Stomach smooth muscle (tissue), 2 donors: ENCODE measurements at regions not wholly inside any gene's neighbourhood (a gene's known extent, or its start where the extent isn't known, plus 50 kb on each side); places are given as distances from the start of the nearest gene placed in this dataset.

Experiments
- H3K27ac ChIP-seq: one replicate; pipeline ENCODE4 v1.7.0; 2013; ENCODE audit warnings: mild to moderate bottlenecking, low read length, inconsistent platforms
- H3K27me3 ChIP-seq, 2 donors: one replicate each; pipeline ENCODE4 v1.7.0; 2013; ENCODE audit warnings: low read length in 2 of 2; ENCODE audit not compliant: insufficient read depth in 2 of 2, control insufficient read depth in 1 of 2
- H3K36me3 ChIP-seq, 2 donors: one replicate each; pipeline ENCODE4 v1.7.0; 2013; ENCODE audit warnings: low read length in 2 of 2; ENCODE audit not compliant: control insufficient read depth in 2 of 2, insufficient read depth in 2 of 2
- H3K4me1 ChIP-seq: one replicate; pipeline ENCODE4 v1.7.0; 2013; ENCODE audit warnings: low read length; ENCODE audit not compliant: control insufficient read depth, insufficient read depth
- H3K4me3 ChIP-seq, 2 donors: one replicate each; pipeline ENCODE4 v1.7.0; 2013; ENCODE audit warnings: low read length in 2 of 2
- H3K9ac ChIP-seq, 2 donors: one replicate each; pipeline ENCODE4 v1.7.0; 2013; ENCODE audit warnings: low read length in 2 of 2, mild to moderate bottlenecking in 1 of 2
- H3K9me3 ChIP-seq, 2 donors: one replicate each; pipeline ENCODE4 v1.7.0; 2013; ENCODE audit warnings: low read length in 2 of 2; ENCODE audit not compliant: control insufficient read depth in 2 of 2
- donor health status: healthy.
- donor health status: Pancreatic carcinoma.

DNA sequence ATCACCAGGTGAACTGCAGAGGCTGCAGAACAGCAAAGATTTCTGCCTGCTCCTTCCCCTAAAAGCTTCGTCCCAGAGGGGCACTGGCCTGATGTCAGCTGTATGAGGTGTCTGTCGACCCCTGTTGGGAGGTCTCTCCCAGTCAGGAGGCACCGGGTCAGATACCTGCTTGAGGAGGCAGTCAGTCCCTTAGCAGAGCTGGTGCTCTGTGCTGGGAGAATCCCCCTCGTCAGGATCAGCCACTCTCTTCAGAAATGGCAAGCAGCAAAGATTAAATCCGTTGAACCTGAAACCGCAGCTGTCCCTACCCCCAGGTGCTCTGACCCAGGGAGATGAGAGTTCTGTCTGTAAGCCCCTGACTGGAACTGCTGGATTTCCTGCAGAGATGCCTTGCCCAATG is 1166.3 kb upstream of the ADGRL3 start:
- no peak overlapping the region for H3K27ac ChIP-seq
- no peaks in the 10 kb centered on the region for H3K36me3 ChIP-seq
- no peaks in the 10 kb centered on the region for H3K9me3 ChIP-seq
- no peak overlapping the region for H3K4me3 ChIP-seq
- no peak overlapping the region for H3K9ac ChIP-seq
- H3K27me3 ChIP-seq: no peaks in the 10 kb centered on the region
- H3K4me1 ChIP-seq: no peaks in the 10 kb centered on the region

- Histone ChIP-seq H3K4me3 (no peak overlapping the region), H3K27me3 (no peaks in the 10 kb centered on the region), H3K9ac (no peak overlapping the region), H3K27ac (no peak overlapping the region), H3K36me3 (no peaks in the 10 kb centered on the region), H3K9me3 (no peaks in the 10 kb centered on the region), H3K4me1 (no peaks in the 10 kb centered on the region)
These were observed 1165.8 kb upstream of the ADGRL3 start for GRCh38 chr4:60034361-60034760.

DNA sequence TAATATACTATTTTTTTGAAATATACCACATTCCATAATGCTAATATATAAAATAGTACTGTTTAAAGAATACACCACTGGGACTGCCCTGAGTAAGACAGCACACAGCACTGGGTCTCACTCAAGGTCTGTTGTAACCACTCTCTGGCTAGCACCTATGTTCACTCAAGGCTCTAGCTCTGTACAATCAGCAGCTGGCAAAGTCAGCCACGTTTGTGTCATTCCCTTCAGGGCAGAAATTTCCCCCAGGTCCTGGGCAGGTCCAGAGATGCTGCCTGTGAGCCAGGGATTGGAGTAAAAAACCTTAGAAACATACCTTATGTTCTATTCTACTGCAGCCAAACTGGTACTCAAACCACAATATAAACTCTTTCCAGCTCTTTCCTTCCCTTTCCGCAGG is 1160.2 kb upstream of the ADGRL3 start:
- Histone ChIP-seq H3K4me1 (no peaks in the 10 kb centered on the region), H3K36me3 (no peaks in the 10 kb centered on the region), H3K4me3 (no peak overlapping the region), H3K27ac (no peak overlapping the region), H3K9ac (no peak overlapping the region), H3K9me3 (no peaks in the 10 kb centered on the region), H3K27me3 (no peaks in the 10 kb centered on the region)

- Histone ChIP-seq H3K4me1 (no peaks in the 10 kb centered on the region), H3K27me3 (no peaks in the 10 kb centered on the region), H3K9me3 (no peaks in the 10 kb centered on the region), H3K27ac (no peak overlapping the region), H3K4me3 (no peak overlapping the region), H3K36me3 (no peaks in the 10 kb centered on the region), H3K9ac (no peak overlapping the region)
These were observed 1157.9 kb upstream of the ADGRL3 start for GRCh38 chr4:60042231-60042652.

- Histone ChIP-seq H3K4me1 (no peaks in the 10 kb centered on the region), H3K36me3 (no peaks in the 10 kb centered on the region), H3K4me3 (no peak overlapping the region), H3K9me3 (no peaks in the 10 kb centered on the region), H3K9ac (no peak overlapping the region), H3K27me3 (no peaks in the 10 kb centered on the region), H3K27ac (no peak overlapping the region)
These were observed 1157.2 kb upstream of the ADGRL3 start for GRCh38 chr4:60042941-60043340.

GRCh38 chr4:60078984-60079383 is 1121.1 kb upstream of the ADGRL3 start:
- H3K27ac ChIP-seq: no peak overlapping the region
- H3K9ac ChIP-seq: no peak overlapping the region
- H3K4me3 ChIP-seq: no peak overlapping the region
- no peaks in the 10 kb centered on the region for H3K27me3 ChIP-seq
- H3K4me1 ChIP-seq: no peaks in the 10 kb centered on the region
- H3K9me3 ChIP-seq: no peaks in the 10 kb centered on the region
- no peaks in the 10 kb centered on the region for H3K36me3 ChIP-seq

DNA sequence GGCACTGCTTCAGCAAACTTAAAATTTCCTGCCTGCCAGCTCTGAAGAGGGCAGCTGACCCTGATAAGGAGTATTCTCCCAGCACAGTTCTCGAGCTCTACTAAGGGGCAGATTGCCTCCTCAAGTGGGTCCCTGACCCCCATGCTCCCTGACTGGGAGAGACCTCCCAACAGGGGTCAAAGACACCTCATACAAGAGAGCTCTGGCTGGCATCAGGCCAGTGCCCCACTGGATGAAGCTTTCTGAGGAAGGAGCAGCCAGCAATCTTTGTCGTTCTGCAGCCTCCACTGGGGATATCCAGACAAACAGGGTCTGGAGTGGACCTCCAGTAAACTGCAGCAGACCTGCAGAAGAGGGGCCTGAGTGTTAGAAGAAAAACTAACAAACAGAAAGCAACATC is 1118.3 kb upstream of the ADGRL3 start:
- Histone ChIP-seq H3K27ac (no peak overlapping the region), H3K4me1 (no peaks in the 10 kb centered on the region), H3K27me3 (no peaks in the 10 kb centered on the region), H3K9me3 (no peaks in the 10 kb centered on the region), H3K9ac (no peak overlapping the region), H3K36me3 (no peaks in the 10 kb centered on the region), H3K4me3 (no peak overlapping the region)

DNA sequence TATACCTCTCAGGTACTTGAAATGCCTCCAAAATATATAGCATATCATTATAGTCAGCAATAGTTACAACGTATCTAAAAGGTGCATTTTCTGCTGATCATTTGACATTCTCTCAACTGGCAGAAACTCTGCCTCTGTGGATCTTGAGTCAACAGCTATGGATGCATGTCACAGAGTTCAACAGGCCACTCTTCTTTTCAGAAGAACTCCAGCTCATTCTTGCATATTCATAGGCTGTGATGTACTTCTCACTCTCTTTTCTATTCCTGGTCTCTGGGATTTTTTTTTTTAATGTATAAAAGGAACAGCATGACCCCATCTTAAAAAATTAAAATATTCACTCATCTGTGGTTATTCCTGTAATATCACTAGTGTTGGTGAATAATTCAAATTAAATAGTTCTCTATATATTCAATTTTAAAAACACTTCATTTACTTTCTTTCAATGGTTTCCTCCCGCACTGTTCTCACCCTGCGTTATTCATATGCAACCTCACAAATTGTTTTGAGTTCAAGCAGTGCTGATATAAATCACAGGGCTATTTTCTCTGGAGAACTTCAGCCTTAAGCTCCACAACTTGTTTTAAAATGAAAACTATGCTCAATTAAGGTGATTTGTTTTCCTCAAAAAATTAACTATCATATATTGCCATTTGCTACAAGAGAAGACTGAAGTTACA is 1111.2 kb upstream of the ADGRL3 start:
- Histone ChIP-seq H3K27me3 (no peaks in the 10 kb centered on the region), H3K9me3 (no peaks in the 10 kb centered on the region), H3K9ac (no peak overlapping the region), H3K4me1 (no peaks in the 10 kb centered on the region), H3K4me3 (no peak overlapping the region), H3K27ac (no peak overlapping the region), H3K36me3 (no peaks in the 10 kb centered on the region)

DNA sequence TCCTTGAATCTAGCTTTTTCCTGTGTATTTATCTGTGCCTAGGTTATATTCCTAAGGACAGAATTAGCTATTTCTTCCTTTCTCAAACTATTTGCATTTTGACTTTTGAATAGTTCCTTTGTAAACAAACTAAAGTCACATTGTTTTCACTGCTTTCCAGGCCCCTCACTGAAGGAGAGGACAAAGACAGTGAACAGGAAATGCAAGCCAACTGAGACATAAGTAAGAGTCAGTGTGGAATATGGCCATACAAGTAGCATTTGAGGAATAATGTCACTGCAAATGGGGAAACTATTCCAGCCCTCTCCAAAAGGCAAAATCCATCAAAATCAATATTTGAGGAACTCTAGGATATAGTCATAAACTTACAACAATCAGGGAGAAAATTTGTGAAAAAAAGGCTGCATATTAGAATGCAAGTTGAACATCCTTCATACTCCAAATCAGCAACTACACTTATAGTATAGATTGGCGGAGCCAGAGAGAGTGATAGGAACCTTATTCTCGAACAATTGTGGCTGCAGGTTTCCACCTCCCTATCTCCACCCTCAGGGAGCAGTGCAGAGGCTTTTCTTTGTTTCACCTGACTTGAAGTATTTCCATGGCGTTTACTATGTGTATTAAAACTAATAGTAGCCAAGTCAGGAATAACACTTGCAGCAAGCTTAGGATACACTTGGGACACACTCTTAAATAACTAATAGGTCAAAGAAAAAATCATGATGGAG is 1110.4 kb upstream of the ADGRL3 start:
- Histone ChIP-seq H3K36me3 (no peaks in the 10 kb centered on the region), H3K4me1 (no peaks in the 10 kb centered on the region), H3K27ac (no peak overlapping the region), H3K9me3 (no peaks in the 10 kb centered on the region), H3K9ac (no peak overlapping the region), H3K27me3 (no peaks in the 10 kb centered on the region), H3K4me3 (no peak overlapping the region)

DNA sequence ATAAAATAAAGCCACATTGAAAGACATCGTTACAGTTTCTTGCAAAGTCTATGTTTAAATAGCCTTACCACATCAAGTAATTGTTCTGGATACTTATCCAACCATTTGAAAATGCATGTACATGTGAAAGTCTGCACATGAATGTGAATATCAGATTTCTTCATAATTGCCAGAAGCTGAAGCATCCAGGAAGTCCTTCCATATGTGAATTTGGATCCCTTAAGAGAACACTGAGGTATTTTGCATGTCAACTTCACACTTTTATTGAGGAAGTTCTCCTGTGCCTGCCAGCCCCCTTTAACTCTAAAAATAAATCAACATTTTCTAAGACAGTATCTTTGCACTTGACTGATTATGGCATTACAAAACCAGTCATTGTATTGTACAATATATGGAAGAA is 1103.5 kb upstream of the ADGRL3 start:
- Histone ChIP-seq H3K36me3 (no peaks in the 10 kb centered on the region), H3K27ac (no peak overlapping the region), H3K27me3 (no peaks in the 10 kb centered on the region), H3K9ac (no peak overlapping the region), H3K4me1 (no peaks in the 10 kb centered on the region), H3K9me3 (no peaks in the 10 kb centered on the region), H3K4me3 (no peak overlapping the region)

DNA sequence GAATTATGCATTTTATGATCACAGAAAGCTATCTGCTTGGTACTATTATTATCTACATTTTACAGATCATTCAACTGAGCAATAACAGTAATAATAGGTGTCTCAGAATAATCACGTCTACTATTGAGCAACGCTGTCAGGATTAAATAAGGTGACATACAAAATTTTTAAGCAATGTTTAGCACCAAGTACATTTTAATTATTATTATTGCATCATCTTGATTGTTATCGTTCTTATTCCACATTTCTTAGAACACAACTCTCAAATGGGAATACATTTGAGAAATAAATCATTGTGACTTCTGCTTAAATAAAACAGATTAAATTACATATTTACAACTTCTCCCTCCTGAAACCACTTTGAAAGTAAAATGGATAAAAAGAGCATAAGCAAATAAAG is 1083.5 kb upstream of the ADGRL3 start:
- H3K27me3 ChIP-seq: no peaks in the 10 kb centered on the region
- no peaks in the 10 kb centered on the region for H3K4me1 ChIP-seq
- H3K9me3 ChIP-seq: no peaks in the 10 kb centered on the region
- no peaks in the 10 kb centered on the region for H3K36me3 ChIP-seq
- no peak overlapping the region for H3K9ac ChIP-seq
- H3K27ac ChIP-seq: no peak overlapping the region
- H3K4me3 ChIP-seq: no peak overlapping the region
